GM23338 (cell line): ENCODE measurements at regions not wholly inside any gene's neighbourhood (a gene's known extent, or its start where the extent isn't known, plus 50 kb on each side); places are given as distances from the start of the nearest gene placed in this dataset.

Source experiments
- CREB1 ChIP-seq: fragments of 250-450 bp; sonication (Bioruptor Pico); IDR thresholded peaks from 2 replicates; pipeline ENCODE4 v1.5.0; 2020; ENCODE audit warnings: low read depth, mild to moderate bottlenecking, moderate library complexity
- CTCF ChIP-seq, 2 experiments: fragments of 200-600 bp in 1 of 2; sonication (generic) in 1 of 2; conservative IDR thresholded peaks; 2 replicates each; pipeline versions ENCODE4 v1.5.1 to v1.6.1; 2016 to 2017; ENCODE audit warnings: antibody characterized with exemption in 2 of 2, low read depth in 2 of 2, mild to moderate bottlenecking in 2 of 2, moderate library complexity in 1 of 2
- EZH2 ChIP-seq: fragments of 200-600 bp; sonication (generic); IDR thresholded peaks from one replicate; pipeline ENCODE4 v1.8.0; 2017; ENCODE audit warnings: antibody characterized with exemption, mild to moderate bottlenecking, low read depth; ENCODE audit not compliant: unreplicated experiment
- EZH2phosphoT487 ChIP-seq: fragments of 200-600 bp; sonication (generic); IDR thresholded peaks from one replicate; pipeline ENCODE4 v1.8.1; 2018; ENCODE audit warnings: antibody characterized with exemption; ENCODE audit not compliant: unreplicated experiment
- JUNB ChIP-seq: IDR thresholded peaks from one replicate; pipeline ENCODE4 v1.6.1; 2016; ENCODE audit warnings: antibody characterized with exemption; ENCODE audit not compliant: unreplicated experiment
- NANOG ChIP-seq: IDR thresholded peaks from 2 replicates; pipeline ENCODE4 v1.6.1; 2016; ENCODE audit warnings: antibody characterized with exemption, borderline replicate concordance
- POLR2AphosphoS5 ChIP-seq: IDR thresholded peaks from 2 replicates; pipeline ENCODE4 v1.6.1; 2016; ENCODE audit warnings: antibody characterized with exemption, low read depth
- REST ChIP-seq: IDR thresholded peaks from one replicate; pipeline ENCODE4 v1.6.1; 2018; ENCODE audit warnings: antibody characterized with exemption; ENCODE audit not compliant: unreplicated experiment
- STAT1 ChIP-seq: IDR thresholded peaks from one replicate; pipeline ENCODE4 v1.6.1; 2016; ENCODE audit warnings: antibody characterized with exemption; ENCODE audit not compliant: unreplicated experiment
- ZNF114 ChIP-seq: fragments of 250-450 bp; sonication (Bioruptor Pico); IDR thresholded peaks from 2 replicates; pipeline ENCODE4 v1.5.0; 2020; ENCODE audit warnings: mild to moderate bottlenecking, moderate library complexity
- ZNF331 ChIP-seq: fragments of 250-450 bp; sonication (Bioruptor Pico); IDR thresholded peaks from 2 replicates; pipeline ENCODE4 v1.5.0; 2020; ENCODE audit warnings: low read depth, mild to moderate bottlenecking, moderate library complexity

- TF ChIP-seq CTCF (conservative IDR thresholded peaks at IDR 0.05; ENCODE audit: low read depth in 2 of 2), result no peak
- TF ChIP-seq CREB1 (CRISPR knock-in tag), result no peak
- no peak for TF ChIP-seq POLR2AphosphoS5
- TF ChIP-seq EZH2, result no peak
- TF ChIP-seq STAT1, result no peak
- no peak for TF ChIP-seq ZNF331 (CRISPR knock-in tag)
- TF ChIP-seq REST, result no peak
- TF ChIP-seq EZH2phosphoT487, result no peak
- TF ChIP-seq JUNB, result no peak
- no peak for TF ChIP-seq NANOG
- TF ChIP-seq ZNF114 (CRISPR knock-in tag), result no peak
Observed at GRCh38 chr6:65786815-65787214, 79.8 kb upstream of the EYS start.
